CD4-positive, alpha-beta T cell treated with Interferon alpha-2 for 1 hour (primary cell): ENCODE measurements at regions not wholly inside any gene's neighbourhood (a gene's known extent, or its start where the extent isn't known, plus 50 kb on each side); places are given as distances from the start of the nearest gene placed in this dataset.

Experiments used
- DNase-seq, 2 donors: peaks; one replicate each; pipeline ENCODE4 v3.0.0-alpha.2; 2020 to 2022

- no peak for DNase-seq
Observed at GRCh38 chr2:222797871-222798270, 63.0 kb upstream of the ACSL3 start.

DNA sequence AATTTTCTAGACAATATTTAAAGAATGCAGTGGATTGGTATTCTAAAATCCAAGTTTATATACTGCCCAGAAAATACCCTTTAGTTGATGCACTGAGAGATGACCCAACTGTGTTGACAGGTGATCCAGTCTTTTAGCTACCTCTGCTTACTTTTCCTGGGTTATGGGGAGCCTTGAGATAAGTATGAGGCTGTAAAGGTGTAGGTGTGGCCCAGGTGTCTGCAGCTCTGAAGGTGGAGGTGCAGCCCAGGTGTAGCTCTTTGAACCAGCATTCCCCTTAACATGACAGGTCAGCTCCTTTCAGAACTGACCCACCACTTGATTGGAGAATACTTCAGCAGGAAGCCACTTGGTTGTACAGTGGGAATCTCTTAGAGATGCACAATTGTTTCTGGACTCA, 62.3 kb upstream of the ACSL3 start:
- DNase-seq: no peak

DNA sequence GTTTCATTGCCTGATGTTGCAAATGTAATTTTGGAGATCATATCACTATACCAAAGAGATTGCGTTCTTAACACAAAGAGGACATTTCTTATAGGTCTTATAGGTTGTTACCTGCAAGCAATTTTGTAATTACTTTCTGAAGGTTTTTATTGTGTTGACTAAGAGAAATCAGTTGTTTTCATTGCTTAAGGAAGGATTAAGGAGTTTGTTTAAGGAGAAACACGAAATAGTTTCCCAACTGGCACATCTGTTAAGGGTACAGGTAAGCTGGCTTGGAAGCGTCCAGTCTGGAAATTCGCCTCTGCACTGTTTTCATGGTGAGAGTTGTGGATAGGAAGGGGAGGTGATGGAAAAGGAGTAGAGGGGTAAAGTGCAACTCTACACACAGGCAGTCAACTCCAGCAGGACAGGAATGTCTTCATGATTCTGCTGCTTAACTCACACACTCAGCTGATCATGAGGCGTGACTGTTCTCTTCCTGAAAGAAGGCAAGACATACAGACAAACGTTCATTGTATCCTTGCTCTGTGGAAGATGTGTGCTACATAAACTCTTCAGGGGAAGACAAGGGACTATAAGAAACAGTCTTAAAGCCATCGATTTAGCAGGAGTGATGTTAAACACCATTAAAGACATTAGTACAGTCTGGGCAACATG, 61.4 kb upstream of the ACSL3 start:
- no peak for DNase-seq

GRCh38 chr2:222802514-222803196, 58.2 kb upstream of the ACSL3 start:
- DNase-seq: no peak

- no peak for DNase-seq
Observed at GRCh38 chr2:222804351-222804750, 56.5 kb upstream of the ACSL3 start.

DNA sequence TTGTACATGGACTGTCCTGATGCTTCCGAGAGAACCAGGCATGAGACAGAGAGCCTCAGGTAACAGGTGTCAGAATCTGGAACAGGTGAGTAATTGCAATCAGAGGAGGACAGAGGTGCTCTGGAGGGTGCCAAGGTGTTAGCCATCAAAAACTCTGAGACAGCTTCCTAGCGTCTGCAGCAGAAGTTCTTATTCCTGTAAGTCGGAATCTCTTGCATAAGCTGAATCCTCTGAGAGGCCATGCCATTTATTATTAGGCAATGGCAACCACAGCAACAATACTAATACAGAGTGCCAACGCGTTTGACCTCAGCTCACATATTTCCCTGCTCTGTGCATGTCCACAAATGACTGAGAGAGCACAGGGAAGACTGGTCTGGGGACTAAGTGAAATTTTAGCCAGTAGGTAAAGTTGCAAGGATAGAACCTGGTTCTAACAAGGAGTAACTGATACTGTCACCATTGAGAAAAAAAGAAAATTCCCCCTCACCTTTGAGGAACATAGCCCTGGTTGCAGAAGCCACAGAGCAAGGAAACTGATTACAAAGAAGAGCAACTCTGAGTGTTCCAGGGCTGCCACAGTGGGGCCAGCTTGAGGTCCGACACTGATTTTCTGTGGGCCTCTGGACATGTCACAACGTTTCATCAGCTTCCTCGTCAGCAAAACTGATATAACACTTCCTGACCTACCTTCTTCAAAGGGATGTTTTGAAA, 55.1 kb upstream of the ACSL3 start:
- peak in 1 of 2 donors; percentile 33 for DNase-seq

DNA sequence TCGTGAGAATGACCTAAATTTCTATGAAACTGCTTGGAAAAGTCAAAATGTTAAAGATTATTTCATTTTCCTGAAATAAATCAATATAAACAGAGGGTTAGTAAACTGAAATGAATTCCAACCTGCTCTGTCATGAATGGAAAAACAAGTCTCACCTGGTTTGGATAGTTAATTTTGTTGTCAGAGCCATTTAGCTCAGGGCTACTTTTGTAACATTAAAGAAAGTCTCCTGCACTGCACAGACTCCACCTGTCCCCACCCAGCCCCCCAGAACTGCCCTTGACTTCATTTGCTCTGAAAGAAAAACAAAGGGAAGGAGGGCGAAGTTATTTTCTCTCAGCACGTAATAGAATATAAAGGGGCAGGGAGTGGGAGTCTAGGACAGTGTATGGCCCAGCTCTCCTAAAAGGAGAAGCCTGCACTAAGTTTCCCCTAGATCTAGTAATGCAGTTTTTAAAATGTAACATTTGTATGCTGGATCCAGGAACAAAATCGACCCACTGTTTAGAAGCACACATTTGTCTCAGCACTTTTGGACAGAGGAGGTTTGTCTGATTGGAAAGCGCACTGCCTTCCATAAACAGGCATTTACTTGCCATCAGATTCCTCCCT, 54.2 kb upstream of the ACSL3 start:
- DNase-seq: no peak

DNA sequence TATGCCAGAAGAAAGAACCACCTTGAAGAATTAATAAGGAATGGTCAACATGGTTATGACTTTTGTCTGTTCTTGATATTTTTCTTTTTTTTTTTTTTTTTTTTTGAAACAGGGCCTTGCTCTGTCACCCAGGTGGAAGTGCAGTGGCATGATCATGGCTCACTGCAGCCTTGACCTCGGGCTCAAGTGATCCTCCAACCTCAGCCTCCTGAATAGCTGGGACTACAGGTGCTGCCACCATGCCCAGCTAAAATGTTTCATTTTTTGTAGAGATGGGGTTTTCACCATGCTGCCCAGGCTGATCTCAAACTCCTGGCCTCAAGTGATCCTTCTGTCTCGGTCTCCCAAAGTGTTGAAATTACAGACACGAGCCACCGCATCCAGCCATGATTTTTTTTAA, 53.4 kb upstream of the ACSL3 start:
- no peak for DNase-seq

DNA sequence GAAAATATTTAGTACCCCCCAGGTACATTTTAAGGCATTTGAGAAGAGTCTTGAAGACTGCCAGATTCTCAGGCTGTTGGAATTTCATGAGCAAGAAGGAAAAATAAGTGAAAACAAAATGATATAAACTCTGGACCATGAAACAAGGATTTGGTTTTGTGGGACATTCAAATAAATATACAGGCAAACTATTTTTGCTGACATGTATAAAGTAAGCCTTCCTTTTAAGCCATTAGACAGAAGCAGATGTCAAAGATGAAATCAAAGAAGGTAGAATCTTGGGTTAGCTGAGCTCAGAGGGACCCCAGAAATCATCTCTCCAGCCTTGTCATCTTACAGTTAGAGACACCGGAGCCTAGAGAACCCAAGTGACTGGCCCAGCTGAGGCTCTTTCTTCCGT, 51.3 kb upstream of the ACSL3 start:
- no peak for DNase-seq

DNA sequence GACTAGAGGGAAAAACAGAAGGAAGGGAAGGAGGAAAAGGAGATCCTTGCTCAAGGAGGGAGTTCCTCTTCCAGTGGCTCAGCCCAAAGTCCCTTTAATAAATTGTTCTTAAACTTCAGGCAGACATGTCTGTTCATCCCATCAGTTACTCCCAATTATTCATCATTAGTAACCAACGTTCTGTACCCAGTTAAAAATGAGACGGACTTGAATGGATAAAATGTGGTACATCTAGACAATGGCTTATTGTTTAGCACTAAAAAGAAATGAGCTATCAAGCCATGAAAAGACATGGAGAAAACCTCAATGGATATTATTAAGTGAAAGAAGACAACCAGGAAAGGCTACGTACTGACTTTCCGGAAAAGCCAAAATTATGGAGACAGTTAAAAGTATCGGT, 50.8 kb upstream of the ACSL3 start:
- DNase-seq: no peak
